Muscle of arm (tissue), 1 donor: ENCODE measurements at regions not wholly inside any gene's neighbourhood (a gene's known extent, or its start where the extent isn't known, plus 50 kb on each side); places are given as distances from the start of the nearest gene placed in this dataset.

ENCODE experiments used
- DNase-seq: peaks from one replicate; pipeline ENCODE4 v3.0.0-alpha.2; 2013

DNA sequence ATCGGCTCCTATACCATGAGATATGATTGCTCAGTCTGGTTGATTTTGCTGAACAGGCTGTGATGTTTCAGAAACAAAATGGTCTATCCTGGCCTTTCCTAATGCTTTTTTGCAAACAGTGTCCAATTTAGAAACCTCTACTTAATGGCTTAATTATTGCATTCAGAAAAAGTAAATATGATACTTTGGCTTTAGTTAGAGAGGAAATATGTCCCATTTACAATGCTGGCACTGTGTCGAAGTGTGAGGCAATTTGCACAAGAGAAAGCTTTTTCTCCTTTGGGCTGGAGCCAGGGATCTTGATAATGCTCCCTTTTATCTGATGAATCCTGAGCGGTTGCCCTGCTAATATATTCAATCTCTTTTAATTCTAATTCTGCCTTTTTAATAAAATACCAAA lies 418.9 kb downstream of the EPHA4 start:
- no peak for DNase-seq

DNA sequence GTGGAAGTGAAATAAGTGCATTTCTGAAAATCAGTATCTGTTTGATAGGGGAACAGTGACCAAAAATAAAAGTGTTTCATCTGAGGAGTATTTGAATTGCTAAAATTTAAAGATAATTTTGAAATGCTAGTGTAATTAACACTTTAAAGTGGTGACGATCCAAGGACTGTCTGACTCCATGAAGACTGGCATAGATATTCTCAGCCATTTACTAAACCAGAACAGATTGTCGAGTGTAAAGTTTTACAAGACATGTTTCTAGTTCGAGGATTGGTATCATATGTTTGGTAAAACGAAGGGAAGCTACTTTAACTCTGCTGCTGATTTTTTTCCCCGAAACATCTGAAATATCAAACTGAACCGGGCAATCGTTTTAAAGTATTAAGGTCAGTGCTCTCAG lies 417.9 kb downstream of the EPHA4 start:
- no peak for DNase-seq

DNA sequence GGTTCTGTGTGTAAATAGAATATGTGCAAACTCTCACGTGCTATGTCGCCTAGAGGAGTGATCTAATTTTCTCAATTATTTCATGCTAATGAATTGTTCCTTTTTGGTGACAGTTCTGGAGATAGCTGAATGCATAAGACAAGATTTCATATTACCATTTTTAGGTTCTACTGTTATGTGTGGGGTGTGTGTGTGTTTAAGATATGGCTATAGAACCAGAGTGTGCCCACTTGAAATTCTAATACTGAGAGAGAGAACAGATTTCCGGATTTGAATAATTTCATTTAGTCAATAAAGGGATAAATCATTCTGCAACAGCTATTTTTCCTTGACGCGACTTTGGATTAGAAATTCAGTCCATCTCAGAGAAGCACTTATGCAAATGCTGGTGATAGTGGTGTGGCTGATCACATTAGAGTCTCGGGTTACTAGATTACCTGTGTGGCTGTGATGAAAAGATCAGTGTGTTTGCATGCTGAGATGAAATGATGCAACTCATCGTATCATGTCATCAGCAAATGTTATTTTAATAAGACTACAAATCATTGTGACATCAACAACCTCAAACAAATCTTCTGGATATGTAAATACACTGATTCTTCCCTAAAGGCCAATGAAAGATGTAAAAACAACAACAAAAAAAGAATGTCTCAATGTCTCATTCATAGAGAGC lies 415.9 kb downstream of the EPHA4 start:
- no peak for DNase-seq

DNA sequence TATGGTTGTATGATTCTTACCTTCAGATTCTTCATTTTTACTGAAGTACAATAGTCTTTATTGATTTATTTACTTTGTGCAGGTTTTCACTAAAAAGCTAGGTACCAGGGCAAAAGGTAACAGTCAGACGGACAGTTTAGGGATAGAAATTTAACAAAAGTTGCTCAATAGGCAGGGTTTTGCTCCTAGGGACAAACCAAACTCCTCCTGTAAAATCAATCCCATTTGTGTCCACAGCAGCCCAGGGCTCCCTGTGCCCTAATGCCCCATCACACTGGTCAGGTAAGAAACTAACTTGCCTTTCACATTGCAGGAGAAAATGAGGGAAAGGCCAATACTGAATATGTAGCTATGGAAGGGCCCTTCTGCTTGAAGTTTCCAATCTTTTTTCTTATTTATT lies 410.9 kb downstream of the EPHA4 start:
- DNase-seq, result no peak

DNA sequence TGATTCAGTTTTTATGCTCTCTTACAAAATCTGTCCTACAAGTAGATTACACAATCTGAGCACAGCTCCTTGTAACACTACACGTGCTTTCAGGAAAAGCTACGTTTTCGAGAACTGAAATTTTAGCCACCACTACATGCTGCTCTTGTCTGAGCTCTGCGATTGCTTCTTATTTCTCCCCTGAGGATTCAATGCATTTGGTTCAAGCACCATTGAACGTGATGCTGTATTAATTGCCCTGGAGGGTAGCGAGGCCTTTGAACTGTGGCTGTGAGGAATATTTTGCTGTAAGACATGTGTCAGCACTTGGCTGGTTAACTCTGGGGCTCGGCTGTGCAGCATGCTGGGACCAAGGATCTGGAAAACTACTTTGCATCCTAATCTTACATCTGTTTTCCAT lies 405.8 kb downstream of the EPHA4 start:
- DNase-seq, result peak; percentile 89

DNA sequence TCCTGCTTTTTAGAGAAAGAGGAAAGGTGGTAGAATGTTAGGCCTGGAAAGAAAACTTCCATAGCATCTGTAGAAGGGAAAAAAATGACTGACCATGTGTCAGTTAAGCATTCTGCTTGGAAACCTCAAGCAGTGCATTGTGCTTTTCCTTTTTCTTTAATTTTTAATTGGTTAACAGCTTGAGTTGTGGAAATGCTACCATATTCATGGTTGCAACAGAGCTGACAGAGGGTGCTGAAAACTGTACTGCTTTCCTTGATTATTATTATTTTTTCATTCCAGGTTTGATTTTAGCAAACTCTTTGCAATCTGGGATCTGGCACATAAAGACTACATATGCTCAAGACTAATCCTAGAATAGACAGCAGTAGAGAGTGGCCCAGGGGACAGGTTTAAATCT lies 404.5 kb downstream of the EPHA4 start:
- no peak for DNase-seq

DNA sequence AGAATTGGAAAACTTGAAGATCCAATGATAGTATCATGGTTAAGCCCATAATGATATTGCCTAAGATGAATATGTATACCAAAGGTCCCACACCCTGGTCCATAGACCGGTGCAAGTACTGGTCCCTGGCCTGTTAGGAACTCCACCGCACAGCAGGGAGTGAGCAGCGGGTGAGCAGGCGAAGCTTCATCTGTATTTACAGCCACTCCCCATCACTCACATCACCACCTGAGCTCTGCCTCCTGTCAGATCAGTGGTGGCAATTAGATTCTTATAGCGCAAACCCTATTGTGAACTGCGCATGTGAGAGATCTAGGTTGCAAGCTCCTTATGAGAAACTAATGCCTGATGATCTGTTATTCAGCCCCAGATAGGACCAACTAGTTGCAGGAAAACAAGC lies 402.4 kb downstream of the EPHA4 start:
- DNase-seq, result no peak

DNA sequence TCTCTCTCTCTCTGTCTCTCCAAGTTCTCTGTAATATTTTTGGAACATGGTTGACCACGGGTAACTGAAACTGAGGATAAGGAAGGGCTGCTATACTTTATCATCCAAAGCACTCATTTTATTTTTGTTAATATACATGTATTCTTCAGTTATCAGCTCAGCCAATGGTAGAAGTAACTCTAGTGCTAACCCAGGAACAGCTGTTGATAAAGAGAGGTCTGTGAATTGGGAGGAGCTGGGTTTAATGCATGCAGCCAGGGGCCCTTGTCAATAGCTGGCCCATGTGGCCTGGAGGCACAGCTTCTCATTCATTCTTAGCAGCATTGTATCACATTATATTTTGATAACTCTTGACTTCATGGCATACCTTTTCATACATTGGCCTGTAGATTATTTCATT lies 401.6 kb downstream of the EPHA4 start:
- DNase-seq, result no peak

DNA sequence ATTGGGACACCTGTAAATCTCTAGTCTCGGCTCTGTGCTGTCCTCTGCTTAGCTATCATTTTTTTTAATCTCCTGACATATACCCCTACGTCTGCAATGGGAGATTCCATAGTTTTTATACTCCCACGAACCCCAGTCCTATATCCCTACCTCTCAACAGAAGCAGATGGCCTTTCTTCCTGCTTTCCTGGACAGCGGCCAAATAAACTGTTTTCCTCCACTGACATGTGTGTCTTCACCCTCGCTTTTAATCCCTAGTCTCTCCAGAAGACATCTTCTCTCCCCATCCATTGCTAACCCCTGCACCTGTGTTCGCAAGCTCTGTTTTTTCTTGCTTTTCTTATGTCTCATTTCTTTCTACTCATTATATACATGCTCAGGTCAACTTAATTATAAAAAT lies 395.4 kb downstream of the EPHA4 start:
- no peak for DNase-seq

DNA sequence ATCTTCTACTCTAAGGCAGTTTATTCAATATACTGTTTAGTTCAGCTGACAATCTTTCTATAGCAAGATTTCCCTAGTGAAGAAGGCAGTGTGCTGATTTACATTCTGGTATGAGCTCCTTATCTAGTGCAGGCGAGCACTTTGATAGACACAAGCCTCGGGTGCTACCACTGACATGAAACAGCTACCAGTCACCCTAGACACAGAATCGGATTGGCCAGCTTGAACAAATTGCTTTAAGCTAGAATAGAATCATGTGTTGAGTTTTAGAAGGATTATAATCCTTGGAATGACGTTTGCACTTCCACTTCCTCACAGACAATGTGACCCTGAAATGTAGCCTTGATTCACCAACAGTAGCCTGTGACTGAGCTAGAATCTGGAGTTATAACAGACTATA lies 394.0 kb downstream of the EPHA4 start:
- DNase-seq, result no peak

DNA sequence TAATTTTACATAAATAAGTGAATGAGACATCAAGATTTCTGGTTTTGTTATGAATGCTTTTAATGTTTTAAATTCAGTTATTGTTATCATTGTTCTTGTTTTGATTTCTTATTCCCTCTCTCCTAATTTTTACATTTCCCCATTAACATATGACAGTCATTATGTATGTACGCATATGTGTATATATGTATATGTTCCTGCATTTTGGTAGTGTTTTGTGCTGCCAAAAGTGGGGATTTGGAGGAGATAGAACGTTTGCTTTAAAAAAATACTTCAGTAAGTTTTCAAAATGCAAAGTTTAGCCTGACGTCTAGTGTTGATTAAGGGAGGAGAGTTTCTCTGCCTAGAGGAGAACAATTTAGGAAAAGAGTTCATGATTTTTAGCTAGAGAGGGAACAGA lies 385.2 kb downstream of the EPHA4 start:
- no peak for DNase-seq

DNA sequence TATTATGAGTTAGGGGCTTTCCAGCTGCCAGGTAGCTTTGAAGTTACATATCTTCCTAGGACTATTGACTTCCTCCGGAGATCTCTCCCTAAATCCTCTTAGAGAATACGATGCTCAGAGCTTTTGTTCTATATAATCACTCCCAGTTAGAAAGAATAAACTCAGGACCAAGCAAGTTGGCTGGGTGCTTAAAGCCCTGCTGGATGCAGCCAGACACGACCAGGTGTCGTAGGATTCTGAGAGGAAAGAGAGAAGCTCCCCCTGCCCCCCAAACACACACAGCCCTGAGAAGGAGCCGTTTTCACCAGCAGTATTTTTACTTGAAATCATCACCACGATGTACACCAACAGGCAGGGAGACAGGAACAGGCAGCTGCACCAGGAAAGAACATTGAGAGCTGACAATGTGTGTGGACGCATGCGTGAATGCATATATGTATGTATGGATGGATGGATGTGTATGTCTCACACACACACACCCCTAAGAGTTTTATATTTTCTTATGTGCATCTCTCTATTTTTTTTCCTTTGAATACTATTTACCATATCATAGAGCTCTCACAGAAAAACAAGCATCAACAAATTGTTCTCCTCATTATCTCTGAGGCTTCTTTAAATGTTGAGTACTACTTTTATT lies 382.6 kb downstream of the EPHA4 start:
- DNase-seq, result no peak

DNA sequence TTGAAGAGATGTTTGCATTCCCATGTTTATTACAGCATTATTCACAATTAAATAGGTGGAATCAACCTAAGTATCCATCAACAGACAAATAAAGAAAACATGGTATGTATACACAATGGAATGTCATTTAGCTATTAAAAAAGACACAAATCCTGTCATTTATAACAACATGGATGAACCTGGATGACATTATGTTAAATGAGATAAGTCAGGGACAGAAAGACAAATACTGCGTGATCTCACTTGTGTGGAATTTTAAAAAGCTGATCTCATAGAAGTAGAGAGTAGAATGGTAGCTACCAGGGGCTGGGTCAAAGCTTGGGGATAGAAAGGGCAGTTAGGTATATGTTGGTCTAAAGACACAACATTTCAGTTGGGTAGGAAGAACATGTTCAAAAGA lies 376.3 kb downstream of the EPHA4 start:
- DNase-seq, result no peak

DNA sequence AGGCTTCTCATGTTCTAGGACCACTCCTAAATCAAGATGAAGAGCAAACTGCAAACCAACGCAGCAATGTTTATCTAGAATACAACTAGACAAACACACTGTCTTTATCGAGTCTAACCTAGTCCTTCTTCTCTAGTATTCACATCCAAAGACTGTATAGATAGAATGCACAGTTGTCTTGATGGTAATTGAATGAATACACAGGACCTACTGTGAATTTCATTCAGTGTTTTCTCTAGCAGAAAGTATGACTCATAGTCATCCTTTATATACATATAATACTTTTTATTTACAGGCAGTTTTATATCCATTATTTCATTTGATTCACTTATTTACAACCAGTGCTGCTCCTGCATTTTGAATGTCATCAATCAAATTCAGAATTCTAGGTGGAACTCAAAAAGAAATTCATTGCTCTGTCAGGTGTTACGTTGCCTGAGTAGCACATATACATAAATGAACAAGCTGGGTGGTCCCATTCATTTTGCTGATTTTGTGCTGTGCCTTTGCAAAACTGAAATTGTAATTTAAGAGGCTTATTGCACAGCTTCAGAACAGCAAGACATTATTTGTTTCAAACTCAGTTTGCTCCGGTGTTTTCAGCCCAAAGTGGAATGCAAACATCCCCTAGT lies 374.8 kb downstream of the EPHA4 start:
- no peak for DNase-seq

DNA sequence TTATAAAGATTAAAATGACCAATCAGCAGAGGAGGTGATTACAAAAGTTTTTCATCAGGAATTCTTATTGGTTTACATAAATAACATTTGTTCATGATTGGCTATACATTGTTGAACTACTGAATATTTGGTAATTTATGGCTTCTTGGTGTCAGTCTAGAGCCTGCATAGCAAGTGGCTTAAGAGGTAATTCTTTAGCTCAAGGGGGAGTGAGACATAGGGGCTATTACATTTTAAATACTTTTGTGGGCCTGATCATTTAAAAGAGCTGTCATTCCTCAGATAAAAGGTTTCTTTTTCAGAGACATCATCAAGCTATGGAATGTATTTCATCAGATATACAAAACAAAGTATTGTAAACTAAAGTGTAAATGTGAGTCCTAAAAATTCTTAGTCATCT lies 373.8 kb downstream of the EPHA4 start:
- DNase-seq, result no peak

DNA sequence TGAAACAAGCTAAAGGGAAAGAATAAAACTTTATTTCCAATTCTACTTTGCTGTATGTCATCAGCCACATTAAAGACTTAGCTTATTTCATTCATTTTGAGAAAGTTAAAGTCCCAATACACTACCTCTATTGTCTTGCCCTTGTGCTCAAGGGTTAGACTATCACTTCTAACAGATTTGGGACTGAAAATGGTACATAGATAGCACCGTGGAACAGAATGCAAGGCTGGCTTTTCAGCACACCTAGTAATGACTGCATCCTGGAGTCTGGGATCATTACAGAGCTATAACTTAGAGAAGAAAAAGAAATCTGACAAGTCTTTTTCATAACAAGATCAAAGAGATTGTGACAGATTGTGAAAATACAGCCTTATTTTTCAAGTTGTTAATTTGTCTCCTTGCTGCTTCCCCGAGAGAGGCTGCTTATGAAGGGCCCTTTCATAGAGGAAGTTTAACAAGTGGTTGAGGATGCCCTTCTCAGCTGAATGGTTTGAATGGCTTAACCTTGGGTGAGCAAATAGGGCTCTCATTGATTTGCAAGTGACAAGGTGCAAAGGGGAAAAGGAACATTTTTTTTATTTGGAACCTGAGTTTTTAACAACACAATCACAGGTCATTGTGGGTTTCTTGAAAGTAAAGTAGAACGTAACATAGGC lies 371.8 kb downstream of the EPHA4 start:
- DNase-seq, result no peak

DNA sequence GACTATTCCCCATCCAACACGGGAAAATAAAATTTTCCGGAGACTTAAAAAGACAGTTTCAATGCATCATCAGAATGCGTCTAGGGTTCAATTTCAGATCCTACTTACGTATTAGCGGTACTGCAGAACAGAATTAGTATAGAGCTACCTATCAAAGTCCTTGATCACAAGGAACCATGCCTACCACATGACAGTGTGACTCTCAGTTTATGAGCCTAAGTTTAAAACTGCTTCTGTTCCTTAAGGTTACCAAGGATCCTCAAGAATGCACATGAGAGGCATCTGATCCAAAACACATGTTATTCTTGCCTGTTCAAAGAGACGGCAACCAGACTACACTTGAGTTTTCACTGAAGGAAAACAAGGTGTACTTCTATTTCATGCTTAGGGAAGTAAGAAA lies 369.7 kb downstream of the EPHA4 start:
- no peak for DNase-seq

DNA sequence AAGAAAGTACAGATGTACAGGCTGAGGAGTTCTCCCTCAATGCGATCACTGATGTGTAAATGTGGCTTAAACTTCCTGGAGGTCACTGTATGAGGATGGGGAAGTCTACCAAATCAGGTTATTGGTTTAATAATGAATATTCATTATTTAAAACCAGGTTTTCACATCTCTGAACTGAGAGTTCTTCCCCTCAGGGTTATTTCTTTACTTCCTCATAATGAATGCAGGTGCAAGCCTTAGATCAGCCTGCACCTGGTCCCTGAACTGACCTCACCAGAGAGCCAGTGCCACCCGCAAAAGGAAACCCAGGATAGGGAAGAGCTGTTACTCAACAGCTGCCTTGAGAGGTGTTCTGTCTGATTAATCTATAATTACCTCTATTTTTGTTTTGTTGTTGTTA lies 369.0 kb downstream of the EPHA4 start:
- DNase-seq, result no peak

DNA sequence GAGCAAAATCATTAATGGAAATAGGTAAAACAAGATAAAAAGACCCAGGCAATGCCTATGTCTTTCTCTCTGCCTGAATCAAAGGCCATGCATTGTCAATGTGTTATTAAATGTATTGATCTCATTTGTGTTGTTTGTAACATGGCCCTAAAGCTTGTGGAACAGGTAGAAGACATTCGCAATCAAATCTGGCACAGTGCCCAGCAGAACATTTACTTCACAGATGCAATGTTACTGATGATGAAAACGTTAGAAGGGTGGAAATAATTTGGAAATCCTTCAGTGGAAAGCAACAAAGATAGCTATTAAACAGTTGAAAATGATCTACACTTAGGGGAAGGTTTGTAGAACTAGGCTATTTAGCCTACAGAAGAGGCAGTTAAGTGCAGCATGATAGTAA lies 368.2 kb downstream of the EPHA4 start:
- DNase-seq, result no peak

DNA sequence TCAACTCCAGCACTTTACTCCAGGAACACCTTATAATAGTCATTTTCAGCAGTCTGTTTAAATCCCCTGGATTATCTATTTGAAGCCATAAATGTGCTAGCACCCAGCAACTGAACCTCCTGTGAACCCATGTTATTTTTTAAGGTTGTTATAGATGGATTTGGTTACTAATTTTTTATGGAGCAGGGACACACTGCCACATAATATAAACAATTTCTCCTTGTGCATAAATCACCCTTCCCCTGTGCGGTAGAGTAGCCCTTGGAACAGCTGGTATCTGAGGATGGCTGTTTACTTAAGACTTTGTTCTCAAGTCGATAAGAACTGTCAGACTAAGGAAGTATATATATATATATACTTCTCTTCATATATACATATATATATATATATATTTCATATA lies 367.4 kb downstream of the EPHA4 start:
- no peak for DNase-seq

DNA sequence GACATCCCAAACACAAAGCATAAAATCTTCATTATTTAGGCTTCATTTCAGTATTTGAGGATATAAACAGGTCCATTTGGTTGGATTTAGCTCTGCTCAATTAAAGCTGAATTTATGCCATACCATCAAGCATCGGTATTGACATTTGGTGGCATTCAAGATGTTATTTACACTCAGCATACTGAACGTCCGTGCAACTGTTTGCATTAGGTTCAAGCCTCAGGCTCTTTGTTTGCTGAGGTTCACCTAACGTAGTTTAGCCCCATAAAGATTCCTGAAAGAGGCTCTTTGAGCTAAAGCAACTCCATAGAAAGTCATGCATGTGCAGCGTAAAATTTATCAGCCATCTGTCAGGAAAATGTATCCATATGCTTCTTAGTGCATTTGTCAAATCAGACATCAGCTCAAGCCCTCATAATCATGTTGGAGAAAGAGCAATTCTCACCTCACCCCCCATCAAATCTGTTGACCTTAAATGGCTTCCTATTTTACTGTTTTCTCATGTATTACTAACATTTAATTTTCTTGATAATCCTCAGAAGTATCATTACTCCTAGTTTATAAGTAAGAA lies 366.9 kb downstream of the EPHA4 start:
- no peak for DNase-seq

DNA sequence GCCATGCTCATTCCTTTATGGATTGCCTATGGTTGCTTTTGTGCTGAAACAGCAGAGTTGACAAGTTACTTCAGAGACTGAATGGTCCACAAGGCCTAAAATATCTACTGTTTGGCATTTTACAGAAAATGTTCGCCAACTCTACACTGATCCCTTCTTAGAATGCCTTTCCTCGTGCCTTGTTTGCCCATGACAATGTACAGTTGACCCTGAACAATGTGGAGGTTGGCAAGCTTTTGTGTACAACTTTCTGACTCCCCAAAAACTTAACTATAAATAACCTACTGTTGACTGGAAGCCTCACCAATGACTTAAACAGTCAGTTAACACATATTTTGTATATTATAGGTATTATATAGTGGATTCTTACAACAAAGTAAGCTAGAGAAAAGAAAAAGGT lies 361.4 kb downstream of the EPHA4 start:
- no peak for DNase-seq

DNA sequence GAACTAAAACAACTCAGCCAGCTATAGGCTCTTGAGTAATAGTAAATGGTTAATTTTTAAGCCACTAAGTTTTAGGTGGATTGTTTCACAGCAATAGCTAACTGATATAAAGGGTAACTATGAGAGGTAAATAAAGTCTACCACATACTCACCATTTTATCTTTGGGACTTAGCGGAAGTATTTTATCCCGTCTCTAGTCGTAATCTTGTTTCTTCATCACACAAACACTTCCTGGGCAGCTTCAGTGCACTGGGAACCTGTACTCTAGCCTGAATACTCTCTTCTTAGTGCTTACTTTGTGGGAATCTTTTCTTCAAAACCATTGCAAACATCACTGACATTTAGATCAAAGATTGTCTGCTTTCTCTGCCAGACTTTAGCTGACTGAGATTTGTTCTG lies 360.5 kb downstream of the EPHA4 start:
- DNase-seq, result no peak
